ENCODE measurements at regions not wholly inside any gene's neighbourhood (a gene's known extent, or its start where the extent isn't known, plus 50 kb on each side); places are given as distances from the start of the nearest gene placed in this dataset.

GRCh38 chr2:43020990-43021669 is 205.3 kb downstream of the ZFP36L2 start:
- Histone ChIP-seq H3K27ac (no peak overlapping the region), H3K36me3 (ENCODE audit: insufficient read depth, low read length) (no peaks in the 10 kb centered on the region), H3K4me3 (no peak overlapping the region), H3K9ac (ENCODE audit: insufficient read length) (no peak overlapping the region), H3K9me3 (ENCODE audit: low read depth, low read length) (no peaks in the 10 kb centered on the region)
- no peak for TF ChIP-seq FOXP2 (optimal IDR thresholded peaks at IDR 0.05; ENCODE audit: control extremely low read depth, extremely low read length, insufficient read depth)
- TF ChIP-seq EZH2 (IDR thresholded peaks at IDR 0.05), result no peak
- TF ChIP-seq POLR2AphosphoS5 (IDR thresholded peaks at IDR 0.05; ENCODE audit: borderline replicate concordance, low read depth, low read length), result no peak
- DNase-seq (ENCODE audit: low read depth, low spot score), result no peak

- no peaks in the 10 kb centered on the region for H3K36me3 ChIP-seq (ENCODE audit: insufficient read depth, low read length)
- H3K4me3 ChIP-seq, result no peak overlapping the region
- H3K9ac ChIP-seq (ENCODE audit: insufficient read length), result no peak overlapping the region
- no peak for TF ChIP-seq EZH2 (IDR thresholded peaks at IDR 0.05)
- H3K9me3 ChIP-seq (ENCODE audit: low read depth, low read length), result no peaks in the 10 kb centered on the region
- no peak overlapping the region for H3K27ac ChIP-seq
- DNase-seq (ENCODE audit: low read depth, low spot score), result no peak
These were observed 206.1 kb downstream of the ZFP36L2 start for GRCh38 chr2:43020296-43020695.

- Histone ChIP-seq H3K9ac (ENCODE audit: insufficient read length) (no peak overlapping the region), H3K27ac (no peak overlapping the region), H3K4me3 (no peak overlapping the region), H3K36me3 (ENCODE audit: insufficient read depth, low read length) (no peaks in the 10 kb centered on the region), H3K9me3 (ENCODE audit: low read depth, low read length) (no peaks in the 10 kb centered on the region)
- DNase-seq (ENCODE audit: low read depth, low spot score), result no peak
- no peak for TF ChIP-seq POLR2AphosphoS5 (IDR thresholded peaks at IDR 0.05; ENCODE audit: borderline replicate concordance, low read depth, low read length)
These were observed 206.7 kb downstream of the ZFP36L2 start for GRCh38 chr2:43019536-43020183.

GRCh38 chr2:43019025-43019367 is 207.4 kb downstream of the ZFP36L2 start:
- H3K9ac ChIP-seq (ENCODE audit: insufficient read length), result no peak overlapping the region
- H3K4me3 ChIP-seq, result no peak overlapping the region
- no peak for DNase-seq (ENCODE audit: low read depth, low spot score)
- H3K36me3 ChIP-seq (ENCODE audit: insufficient read depth, low read length), result no peaks in the 10 kb centered on the region
- no peaks in the 10 kb centered on the region for H3K9me3 ChIP-seq (ENCODE audit: low read depth, low read length)
- TF ChIP-seq EZH2 (IDR thresholded peaks at IDR 0.05) (no peak), POLR2AphosphoS5 (IDR thresholded peaks at IDR 0.05; ENCODE audit: borderline replicate concordance, low read depth, low read length) (no peak), FOXP2 (optimal IDR thresholded peaks at IDR 0.05; ENCODE audit: control extremely low read depth, extremely low read length, insufficient read depth) (no peak)
- no peak overlapping the region for H3K27ac ChIP-seq

- no peak overlapping the region for H3K27ac ChIP-seq
- TF ChIP-seq POLR2AphosphoS5 (IDR thresholded peaks at IDR 0.05; ENCODE audit: borderline replicate concordance, low read depth, low read length) (no peak), EZH2 (IDR thresholded peaks at IDR 0.05) (no peak), FOXP2 (optimal IDR thresholded peaks at IDR 0.05; ENCODE audit: control extremely low read depth, extremely low read length, insufficient read depth) (no peak)
- H3K9ac ChIP-seq (ENCODE audit: insufficient read length), result no peak overlapping the region
- DNase-seq (ENCODE audit: low read depth, low spot score), result no peak
- H3K9me3 ChIP-seq (ENCODE audit: low read depth, low read length), result no peaks in the 10 kb centered on the region
- no peaks in the 10 kb centered on the region for H3K36me3 ChIP-seq (ENCODE audit: insufficient read depth, low read length)
- H3K4me3 ChIP-seq, result no peak overlapping the region
These were observed 208.0 kb downstream of the ZFP36L2 start for GRCh38 chr2:43018179-43019024.

GRCh38 chr2:43013821-43014345 is 212.5 kb downstream of the ZFP36L2 start:
- Histone ChIP-seq H3K9ac (ENCODE audit: insufficient read length) (no peak overlapping the region), H3K36me3 (ENCODE audit: insufficient read depth, low read length) (no peaks in the 10 kb centered on the region), H3K4me3 (no peak overlapping the region), H3K27ac (no peak overlapping the region), H3K9me3 (ENCODE audit: low read depth, low read length) (no peaks in the 10 kb centered on the region)
- TF ChIP-seq EZH2 (IDR thresholded peaks at IDR 0.05), result no peak
- TF ChIP-seq FOXP2 (optimal IDR thresholded peaks at IDR 0.05; ENCODE audit: control extremely low read depth, extremely low read length, insufficient read depth), result no peak
- no peak for TF ChIP-seq POLR2AphosphoS5 (IDR thresholded peaks at IDR 0.05; ENCODE audit: borderline replicate concordance, low read depth, low read length)
- DNase-seq (ENCODE audit: low read depth, low spot score), result no peak

GRCh38 chr2:43012966-43013365 is 213.4 kb downstream of the ZFP36L2 start:
- H3K9me3 ChIP-seq (ENCODE audit: low read depth, low read length), result no peaks in the 10 kb centered on the region
- no peak overlapping the region for H3K9ac ChIP-seq (ENCODE audit: insufficient read length)
- H3K4me3 ChIP-seq, result no peak overlapping the region
- H3K27ac ChIP-seq, result no peak overlapping the region
- TF ChIP-seq FOXP2 (optimal IDR thresholded peaks at IDR 0.05; ENCODE audit: control extremely low read depth, extremely low read length, insufficient read depth), result no peak
- DNase-seq (ENCODE audit: low read depth, low spot score), result no peak
- H3K36me3 ChIP-seq (ENCODE audit: insufficient read depth, low read length), result no peaks in the 10 kb centered on the region

GRCh38 chr2:43011158-43011491 is 215.3 kb downstream of the ZFP36L2 start:
- Histone ChIP-seq H3K36me3 (ENCODE audit: insufficient read depth, low read length) (no peaks in the 10 kb centered on the region), H3K27ac (no peak overlapping the region), H3K9me3 (ENCODE audit: low read depth, low read length) (no peaks in the 10 kb centered on the region), H3K9ac (ENCODE audit: insufficient read length) (no peak overlapping the region), H3K4me3 (no peak overlapping the region)
- no peak for DNase-seq (ENCODE audit: low read depth, low spot score)
- TF ChIP-seq EZH2 (IDR thresholded peaks at IDR 0.05) (no peak), FOXP2 (optimal IDR thresholded peaks at IDR 0.05; ENCODE audit: control extremely low read depth, extremely low read length, insufficient read depth) (no peak), POLR2AphosphoS5 (IDR thresholded peaks at IDR 0.05; ENCODE audit: borderline replicate concordance, low read depth, low read length) (no peak)

Measured in SK-N-MC (cell line).